ENCODE measurements at regions not wholly inside any gene's neighbourhood (a gene's known extent, or its start where the extent isn't known, plus 50 kb on each side); places are given as distances from the start of the nearest gene placed in this dataset.

GRCh38 chr4:111234939-111235338 is 612.1 kb upstream of the PITX2 start:
- Histone ChIP-seq H3K27me3 (ENCODE audit: control insufficient read depth in 4 of 4, insufficient read depth in 4 of 4, low read length in 3 of 4) (peaks cover 0 to 3% (median 0%) of the 10 kb centered on the region in 4 donors), H3K9me3 (ENCODE audit: control insufficient read depth in 4 of 4, low read length in 3 of 4) (no peaks in the 10 kb centered on the region), H3K4me3 (ENCODE audit: low read depth in 1 of 3, low read length in 3 of 3) (no peak overlapping the region), H3K9ac (ENCODE audit: low read depth in 1 of 2, low read length in 2 of 2) (no peak overlapping the region), H3K36me3 (ENCODE audit: control insufficient read depth in 4 of 4, insufficient read depth in 3 of 4, low read depth in 1 of 4, low read length in 3 of 4) (no peaks in the 10 kb centered on the region), H3K4me1 (ENCODE audit: control insufficient read depth in 4 of 4, insufficient read depth in 4 of 4, low read length in 3 of 4) (no peaks in the 10 kb centered on the region), H3K27ac (ENCODE audit: low read depth in 1 of 2, low read length in 2 of 2) (no peak overlapping the region)
- no peak for DNase-seq (ENCODE audit: low spot score)
- WGBS = 65% methylated on average over 8 of the region's 8 CpGs
- TF ChIP-seq EGR1 (IDR thresholded peaks at IDR 0.05; ENCODE audit: low read depth in 2 of 2) = no peak
- no peak for TF ChIP-seq TAF1 (conservative IDR thresholded peaks at IDR 0.05)
- TF ChIP-seq FOXA2 (IDR thresholded peaks at IDR 0.05) = no peak
- TF ChIP-seq RAD21 (IDR thresholded peaks at IDR 0.05) = no peak
- TF ChIP-seq CTCF (IDR thresholded peaks at IDR 0.05; ENCODE audit: low read depth, low read length, missing input control) = no peak

- peaks cover 0 to 1% (median 0%) of the 10 kb centered on the region in 4 donors for H3K4me1 ChIP-seq (ENCODE audit: control insufficient read depth in 4 of 4, insufficient read depth in 4 of 4, low read length in 3 of 4)
- 60% methylated on average over 5 of the region's 5 CpGs for WGBS
- no peak overlapping the region for H3K4me3 ChIP-seq (ENCODE audit: low read depth in 1 of 3, low read length in 3 of 3)
- no peak for DNase-seq (ENCODE audit: low spot score)
- H3K9me3 ChIP-seq (ENCODE audit: control insufficient read depth in 4 of 4, low read length in 3 of 4) = no peaks in the 10 kb centered on the region
- no peak overlapping the region for H3K27ac ChIP-seq (ENCODE audit: low read depth in 1 of 2, low read length in 2 of 2)
- TF ChIP-seq RAD21 (IDR thresholded peaks at IDR 0.05) = no peak
- H3K9ac ChIP-seq (ENCODE audit: low read depth in 1 of 2, low read length in 2 of 2) = no peak overlapping the region
- H3K27me3 ChIP-seq (ENCODE audit: control insufficient read depth in 4 of 4, insufficient read depth in 4 of 4, low read length in 3 of 4) = peaks cover 0 to 10% (median 4%) of the 10 kb centered on the region in 4 donors
- H3K36me3 ChIP-seq (ENCODE audit: control insufficient read depth in 4 of 4, insufficient read depth in 3 of 4, low read depth in 1 of 4, low read length in 3 of 4) = no peaks in the 10 kb centered on the region
Measured at GRCh38 chr4:111263836-111264235, 641.0 kb upstream of the PITX2 start.

- DNase-seq (ENCODE audit: low spot score) = no peak
- Histone ChIP-seq H3K9ac (ENCODE audit: low read depth in 1 of 2, low read length in 2 of 2) (no peak overlapping the region), H3K4me1 (ENCODE audit: control insufficient read depth in 4 of 4, insufficient read depth in 4 of 4, low read length in 3 of 4) (peaks cover 0 to 1% (median 0%) of the 10 kb centered on the region in 4 donors), H3K4me3 (ENCODE audit: low read depth in 1 of 3, low read length in 3 of 3) (no peak overlapping the region), H3K36me3 (ENCODE audit: control insufficient read depth in 4 of 4, insufficient read depth in 3 of 4, low read depth in 1 of 4, low read length in 3 of 4) (no peaks in the 10 kb centered on the region), H3K9me3 (ENCODE audit: control insufficient read depth in 4 of 4, low read length in 3 of 4) (no peaks in the 10 kb centered on the region), H3K27ac (ENCODE audit: low read depth in 1 of 2, low read length in 2 of 2) (no peak overlapping the region), H3K27me3 (ENCODE audit: control insufficient read depth in 4 of 4, insufficient read depth in 4 of 4, low read length in 3 of 4) (peaks cover 0 to 10% (median 4%) of the 10 kb centered on the region in 4 donors)
- TF ChIP-seq FOXA2 (IDR thresholded peaks at IDR 0.05) (no peak), MAX (IDR thresholded peaks at IDR 0.05) (no peak), RAD21 (IDR thresholded peaks at IDR 0.05) (no peak)
- WGBS = 56% methylated on average over 5 of the region's 5 CpGs
Measured at GRCh38 chr4:111266937-111267336, 644.1 kb upstream of the PITX2 start.

- no peak for TF ChIP-seq YY1 (IDR thresholded peaks at IDR 0.05)
- TF ChIP-seq NR2F2 (IDR thresholded peaks at IDR 0.05) = no peak
- Histone ChIP-seq H3K36me3 (ENCODE audit: control insufficient read depth in 4 of 4, insufficient read depth in 3 of 4, low read depth in 1 of 4, low read length in 3 of 4) (no peaks in the 10 kb centered on the region), H3K27me3 (ENCODE audit: control insufficient read depth in 4 of 4, insufficient read depth in 4 of 4, low read length in 3 of 4) (peaks cover 0 to 10% (median 4%) of the 10 kb centered on the region in 4 donors), H3K4me3 (ENCODE audit: low read depth in 1 of 3, low read length in 3 of 3) (no peak overlapping the region), H3K9ac (ENCODE audit: low read depth in 1 of 2, low read length in 2 of 2) (no peak overlapping the region), H3K4me1 (ENCODE audit: control insufficient read depth in 4 of 4, insufficient read depth in 4 of 4, low read length in 3 of 4) (peaks cover 0 to 1% (median 0%) of the 10 kb centered on the region in 4 donors), H3K9me3 (ENCODE audit: control insufficient read depth in 4 of 4, low read length in 3 of 4) (no peaks in the 10 kb centered on the region), H3K27ac (ENCODE audit: low read depth in 1 of 2, low read length in 2 of 2) (no peak overlapping the region)
- DNase-seq (ENCODE audit: low spot score) = no peak
- WGBS = 59% methylated on average over 2 of the region's 2 CpGs
Measured at GRCh38 chr4:111267786-111268185, 644.9 kb upstream of the PITX2 start.

Data from liver (tissue), 8 donors.